ENCODE measurements at regions not wholly inside any gene's neighbourhood (a gene's known extent, or its start where the extent isn't known, plus 50 kb on each side); places are given as distances from the start of the nearest gene placed in this dataset.

GRCh38 chr1:81700728-81701470 is 99.8 kb upstream of the ADGRL2 start:
- Histone ChIP-seq H3K36me3 (ENCODE audit: control insufficient read depth in 5 of 5, insufficient read depth in 5 of 5, low read length in 5 of 5) (no peaks in the 10 kb centered on the region), H3K4me1 (ENCODE audit: control insufficient read depth in 5 of 5, insufficient read depth in 5 of 5, low read length in 5 of 5) (peaks cover 0 to 10% (median 0%) of the 10 kb centered on the region in 5 donors), H3K9me3 (ENCODE audit: control insufficient read depth in 5 of 5, low read length in 5 of 5) (no peaks in the 10 kb centered on the region), H3K27ac (ENCODE audit: low read depth, low read length) (no peak overlapping the region), H3K4me3 (ENCODE audit: low read depth in 1 of 5, low read length in 5 of 5) (no peak overlapping the region), H3K9ac (ENCODE audit: low read length in 5 of 5) (no peak overlapping the region), H3K27me3 (ENCODE audit: control insufficient read depth in 5 of 5, insufficient read depth in 4 of 5, low read length in 5 of 5) (no peaks in the 10 kb centered on the region)

- peaks cover 0 to 10% (median 0%) of the 10 kb centered on the region in 5 donors for H3K4me1 ChIP-seq (ENCODE audit: control insufficient read depth in 5 of 5, insufficient read depth in 5 of 5, low read length in 5 of 5)
- H3K27ac ChIP-seq (ENCODE audit: low read depth, low read length) = no peak overlapping the region
- H3K27me3 ChIP-seq (ENCODE audit: control insufficient read depth in 5 of 5, insufficient read depth in 4 of 5, low read length in 5 of 5) = no peaks in the 10 kb centered on the region
- H3K4me3 ChIP-seq (ENCODE audit: low read depth in 1 of 5, low read length in 5 of 5) = no peak overlapping the region
- no peaks in the 10 kb centered on the region for H3K36me3 ChIP-seq (ENCODE audit: control insufficient read depth in 5 of 5, insufficient read depth in 5 of 5, low read length in 5 of 5)
- no peaks in the 10 kb centered on the region for H3K9me3 ChIP-seq (ENCODE audit: control insufficient read depth in 5 of 5, low read length in 5 of 5)
- H3K9ac ChIP-seq (ENCODE audit: low read length in 5 of 5) = no peak overlapping the region
Observed at GRCh38 chr1:81699234-81699633, 101.5 kb upstream of the ADGRL2 start.

DNA sequence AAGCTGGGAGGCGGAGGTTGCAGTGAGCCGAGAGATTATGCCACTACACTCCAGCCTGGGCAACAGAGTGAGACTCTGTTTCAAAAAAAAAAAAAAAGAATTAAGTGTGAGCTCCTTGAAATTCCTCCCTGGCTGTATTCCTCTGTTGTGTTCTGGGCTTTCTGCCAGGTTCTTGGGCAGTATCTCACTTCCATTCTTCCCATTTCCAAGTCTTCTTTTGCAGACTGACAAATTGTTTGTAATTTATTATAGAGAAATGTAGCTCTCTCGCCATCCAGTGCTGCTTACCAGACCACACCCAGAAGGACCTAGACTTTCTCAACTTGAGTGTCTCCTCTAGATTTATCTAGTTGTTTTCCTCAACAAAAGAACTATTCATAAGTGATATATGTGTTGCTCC is 105.0 kb upstream of the ADGRL2 start:
- Histone ChIP-seq H3K27me3 (ENCODE audit: control insufficient read depth in 5 of 5, insufficient read depth in 4 of 5, low read length in 5 of 5) (no peaks in the 10 kb centered on the region), H3K9me3 (ENCODE audit: control insufficient read depth in 5 of 5, low read length in 5 of 5) (no peaks in the 10 kb centered on the region), H3K27ac (ENCODE audit: low read depth, low read length) (no peak overlapping the region), H3K4me3 (ENCODE audit: low read depth in 1 of 5, low read length in 5 of 5) (no peak overlapping the region), H3K4me1 (ENCODE audit: control insufficient read depth in 5 of 5, insufficient read depth in 5 of 5, low read length in 5 of 5) (peaks cover 0 to 3% (median 2%) of the 10 kb centered on the region in 5 donors), H3K36me3 (ENCODE audit: control insufficient read depth in 5 of 5, insufficient read depth in 5 of 5, low read length in 5 of 5) (no peaks in the 10 kb centered on the region), H3K9ac (ENCODE audit: low read length in 5 of 5) (no peak overlapping the region)

DNA sequence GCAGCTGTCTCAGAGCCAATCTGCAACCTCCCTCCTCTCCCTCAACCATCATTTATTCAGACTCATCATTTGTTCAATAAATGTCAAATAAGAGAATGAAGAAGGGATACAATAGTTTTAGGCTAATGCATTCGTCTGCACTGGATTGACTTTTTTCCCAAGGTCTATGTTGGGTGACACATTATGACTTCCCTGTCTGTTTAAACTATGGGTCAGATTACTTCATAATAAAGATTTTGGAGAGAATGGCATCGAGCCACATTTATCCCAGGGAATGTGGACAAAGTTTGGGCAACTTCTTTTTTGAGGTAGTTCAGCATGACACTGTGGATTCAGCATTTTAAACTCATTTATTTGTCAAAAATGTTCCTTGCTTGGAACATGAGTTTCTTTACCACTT is 107.4 kb upstream of the ADGRL2 start:
- no peak overlapping the region for H3K9ac ChIP-seq (ENCODE audit: low read length in 5 of 5)
- H3K27me3 ChIP-seq (ENCODE audit: control insufficient read depth in 5 of 5, insufficient read depth in 4 of 5, low read length in 5 of 5) = no peaks in the 10 kb centered on the region
- no peaks in the 10 kb centered on the region for H3K9me3 ChIP-seq (ENCODE audit: control insufficient read depth in 5 of 5, low read length in 5 of 5)
- no peak overlapping the region for H3K27ac ChIP-seq (ENCODE audit: low read depth, low read length)
- H3K4me1 ChIP-seq (ENCODE audit: control insufficient read depth in 5 of 5, insufficient read depth in 5 of 5, low read length in 5 of 5) = peaks cover 0 to 10% (median 7%) of the 10 kb centered on the region in 5 donors
- no peak overlapping the region for H3K4me3 ChIP-seq (ENCODE audit: low read depth in 1 of 5, low read length in 5 of 5)
- H3K36me3 ChIP-seq (ENCODE audit: control insufficient read depth in 5 of 5, insufficient read depth in 5 of 5, low read length in 5 of 5) = no peaks in the 10 kb centered on the region

GRCh38 chr1:81690676-81691453 is 109.9 kb upstream of the ADGRL2 start:
- no peaks in the 10 kb centered on the region for H3K27me3 ChIP-seq (ENCODE audit: control insufficient read depth in 5 of 5, insufficient read depth in 4 of 5, low read length in 5 of 5)
- no peak overlapping the region for H3K4me3 ChIP-seq (ENCODE audit: low read depth in 1 of 5, low read length in 5 of 5)
- H3K9ac ChIP-seq (ENCODE audit: low read length in 5 of 5) = no peak overlapping the region
- peaks cover 0 to 10% (median 7%) of the 10 kb centered on the region in 5 donors for H3K4me1 ChIP-seq (ENCODE audit: control insufficient read depth in 5 of 5, insufficient read depth in 5 of 5, low read length in 5 of 5)
- H3K36me3 ChIP-seq (ENCODE audit: control insufficient read depth in 5 of 5, insufficient read depth in 5 of 5, low read length in 5 of 5) = no peaks in the 10 kb centered on the region
- H3K27ac ChIP-seq (ENCODE audit: low read depth, low read length) = no peak overlapping the region
- peaks cover 0 to 3% (median 0%) of the 10 kb centered on the region in 5 donors for H3K9me3 ChIP-seq (ENCODE audit: control insufficient read depth in 5 of 5, low read length in 5 of 5)

DNA sequence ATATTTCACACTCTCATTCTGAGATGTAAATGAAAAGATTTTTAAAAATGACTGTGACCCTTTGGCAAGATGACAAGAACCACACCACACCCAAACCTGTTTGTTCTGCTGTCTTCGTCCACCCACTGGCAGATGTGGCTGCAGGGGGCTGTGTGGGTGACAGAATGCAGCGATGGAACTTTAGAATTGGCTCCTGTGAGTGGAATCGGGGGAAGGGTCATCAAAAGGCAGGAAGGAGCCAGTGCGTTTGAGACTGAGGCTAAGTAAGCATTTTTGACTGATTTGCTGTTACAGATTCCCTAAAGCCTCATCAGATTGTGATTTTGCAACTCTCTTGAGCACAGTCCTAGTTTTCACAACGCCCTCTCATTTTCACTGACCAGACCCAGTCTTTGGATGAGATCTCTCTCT is 111.2 kb upstream of the ADGRL2 start:
- no peaks in the 10 kb centered on the region for H3K36me3 ChIP-seq (ENCODE audit: control insufficient read depth in 5 of 5, insufficient read depth in 5 of 5, low read length in 5 of 5)
- H3K9ac ChIP-seq (ENCODE audit: low read length in 5 of 5) = no peak overlapping the region
- H3K4me1 ChIP-seq (ENCODE audit: control insufficient read depth in 5 of 5, insufficient read depth in 5 of 5, low read length in 5 of 5) = peaks cover 0 to 10% (median 7%) of the 10 kb centered on the region in 5 donors
- H3K4me3 ChIP-seq (ENCODE audit: low read depth in 1 of 5, low read length in 5 of 5) = peak overlapping the region in 1 of 5 donors; percentile 29
- H3K27me3 ChIP-seq (ENCODE audit: control insufficient read depth in 5 of 5, insufficient read depth in 4 of 5, low read length in 5 of 5) = no peaks in the 10 kb centered on the region
- peaks cover 0 to 3% (median 0%) of the 10 kb centered on the region in 5 donors for H3K9me3 ChIP-seq (ENCODE audit: control insufficient read depth in 5 of 5, low read length in 5 of 5)
- no peak overlapping the region for H3K27ac ChIP-seq (ENCODE audit: low read depth, low read length)

GRCh38 chr1:81682490-81682889 is 118.2 kb upstream of the ADGRL2 start:
- Histone ChIP-seq H3K4me1 (ENCODE audit: control insufficient read depth in 5 of 5, insufficient read depth in 5 of 5, low read length in 5 of 5) (peaks cover 0 to 34% (median 28%) of the 10 kb centered on the region in 5 donors), H3K9ac (ENCODE audit: low read length in 5 of 5) (no peak overlapping the region), H3K9me3 (ENCODE audit: control insufficient read depth in 5 of 5, low read length in 5 of 5) (peaks cover 0 to 2% (median 0%) of the 10 kb centered on the region in 5 donors), H3K4me3 (ENCODE audit: low read depth in 1 of 5, low read length in 5 of 5) (no peak overlapping the region), H3K27ac (ENCODE audit: low read depth, low read length) (no peak overlapping the region), H3K36me3 (ENCODE audit: control insufficient read depth in 5 of 5, insufficient read depth in 5 of 5, low read length in 5 of 5) (no peaks in the 10 kb centered on the region), H3K27me3 (ENCODE audit: control insufficient read depth in 5 of 5, insufficient read depth in 4 of 5, low read length in 5 of 5) (no peaks in the 10 kb centered on the region)

- no peak overlapping the region for H3K9ac ChIP-seq (ENCODE audit: low read length in 5 of 5)
- peaks cover 0 to 34% (median 28%) of the 10 kb centered on the region in 5 donors for H3K4me1 ChIP-seq (ENCODE audit: control insufficient read depth in 5 of 5, insufficient read depth in 5 of 5, low read length in 5 of 5)
- H3K27ac ChIP-seq (ENCODE audit: low read depth, low read length) = no peak overlapping the region
- H3K4me3 ChIP-seq (ENCODE audit: low read depth in 1 of 5, low read length in 5 of 5) = peak overlapping the region in 1 of 5 donors; percentile 20
- H3K27me3 ChIP-seq (ENCODE audit: control insufficient read depth in 5 of 5, insufficient read depth in 4 of 5, low read length in 5 of 5) = no peaks in the 10 kb centered on the region
- no peaks in the 10 kb centered on the region for H3K36me3 ChIP-seq (ENCODE audit: control insufficient read depth in 5 of 5, insufficient read depth in 5 of 5, low read length in 5 of 5)
- H3K9me3 ChIP-seq (ENCODE audit: control insufficient read depth in 5 of 5, low read length in 5 of 5) = no peaks in the 10 kb centered on the region
Observed at GRCh38 chr1:81681601-81682266, 119.0 kb upstream of the ADGRL2 start.

GRCh38 chr1:81681114-81681513 is 119.6 kb upstream of the ADGRL2 start:
- Histone ChIP-seq H3K27me3 (ENCODE audit: control insufficient read depth in 5 of 5, insufficient read depth in 4 of 5, low read length in 5 of 5) (no peaks in the 10 kb centered on the region), H3K27ac (ENCODE audit: low read depth, low read length) (no peak overlapping the region), H3K4me1 (ENCODE audit: control insufficient read depth in 5 of 5, insufficient read depth in 5 of 5, low read length in 5 of 5) (peaks cover 0 to 34% (median 28%) of the 10 kb centered on the region in 5 donors), H3K4me3 (ENCODE audit: low read depth in 1 of 5, low read length in 5 of 5) (no peak overlapping the region), H3K9ac (ENCODE audit: low read length in 5 of 5) (peak overlapping the region in 1 of 5 donors; percentile 29), H3K9me3 (ENCODE audit: control insufficient read depth in 5 of 5, low read length in 5 of 5) (no peaks in the 10 kb centered on the region), H3K36me3 (ENCODE audit: control insufficient read depth in 5 of 5, insufficient read depth in 5 of 5, low read length in 5 of 5) (no peaks in the 10 kb centered on the region)

DNA sequence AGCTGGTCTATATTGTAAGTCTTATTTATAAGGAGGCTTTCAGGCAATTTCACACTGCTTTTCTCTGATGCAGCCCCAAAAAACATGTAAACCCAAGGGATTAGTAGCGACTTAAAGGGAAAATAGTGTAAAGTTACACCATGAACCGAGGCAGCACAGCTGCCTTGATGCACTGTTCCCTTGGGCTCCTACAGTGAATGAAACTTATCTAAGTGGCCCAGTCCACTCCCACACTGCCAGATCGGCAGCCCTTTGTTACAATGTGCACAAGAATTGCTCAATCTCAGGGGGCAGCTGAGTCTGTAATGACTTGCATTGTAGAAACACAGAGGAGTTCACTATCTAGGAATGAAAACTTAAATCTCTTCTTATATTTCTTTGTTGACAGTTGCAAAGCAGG is 120.8 kb upstream of the ADGRL2 start:
- H3K27ac ChIP-seq (ENCODE audit: low read depth, low read length) = no peak overlapping the region
- no peaks in the 10 kb centered on the region for H3K9me3 ChIP-seq (ENCODE audit: control insufficient read depth in 5 of 5, low read length in 5 of 5)
- H3K9ac ChIP-seq (ENCODE audit: low read length in 5 of 5) = no peak overlapping the region
- H3K36me3 ChIP-seq (ENCODE audit: control insufficient read depth in 5 of 5, insufficient read depth in 5 of 5, low read length in 5 of 5) = no peaks in the 10 kb centered on the region
- peaks cover 0 to 34% (median 28%) of the 10 kb centered on the region in 5 donors for H3K4me1 ChIP-seq (ENCODE audit: control insufficient read depth in 5 of 5, insufficient read depth in 5 of 5, low read length in 5 of 5)
- no peaks in the 10 kb centered on the region for H3K27me3 ChIP-seq (ENCODE audit: control insufficient read depth in 5 of 5, insufficient read depth in 4 of 5, low read length in 5 of 5)
- H3K4me3 ChIP-seq (ENCODE audit: low read depth in 1 of 5, low read length in 5 of 5) = peak overlapping the region in 4 of 5 donors; percentile 10 to 51 (median 32)
